DOHH2 (cell line): ENCODE measurements at regions not wholly inside any gene's neighbourhood (a gene's known extent, or its start where the extent isn't known, plus 50 kb on each side); places are given as distances from the start of the nearest gene placed in this dataset.
"Not testable (repeated sequence)": the region's sequence is repeated elsewhere in the genome, so short reads cannot be mapped to it uniquely, and the experiment has no call there.

ENCODE experiments used
- H3F3A ChIP-seq: fragments of 200-600 bp; sonication (generic), shearing (Covaris generic); 2 replicates; pipeline ENCODE4 v1.6.0; 2016; ENCODE audit warnings: antibody characterized with exemption, mild to moderate bottlenecking; ENCODE audit not compliant: control insufficient read depth, insufficient read depth
- H3K27ac ChIP-seq: fragments of 200-600 bp; sonication (generic); 2 replicates; pipeline ENCODE4 v1.5.1; 2014; ENCODE audit warnings: low read depth, mild to moderate bottlenecking, low read length, moderate library complexity
- H3K27me3 ChIP-seq: fragments of 200-600 bp; sonication (generic); 2 replicates; pipeline ENCODE4 v1.6.1; 2014; ENCODE audit warnings: mild to moderate bottlenecking, low read length, mixed read lengths; ENCODE audit not compliant: control insufficient read depth
- H3K36me3 ChIP-seq: fragments of 200-600 bp; sonication (generic); 2 replicates; pipeline ENCODE4 v1.6.1; 2014; ENCODE audit warnings: mild to moderate bottlenecking, low read length, moderate library complexity, mixed read lengths; ENCODE audit not compliant: control insufficient read depth
- H3K4me1 ChIP-seq: fragments of 200-600 bp; sonication (generic); 2 replicates; pipeline ENCODE4 v1.6.1; 2014; ENCODE audit warnings: mild to moderate bottlenecking, low read length, mixed read lengths; ENCODE audit not compliant: control insufficient read depth
- H3K4me2 ChIP-seq: fragments of 200-600 bp; sonication (generic); 2 replicates; pipeline ENCODE4 v1.6.0; 2014; ENCODE audit warnings: mild to moderate bottlenecking, low read length, moderate library complexity
- H3K4me3 ChIP-seq: fragments of 200-600 bp; sonication (generic); 2 replicates; pipeline ENCODE4 v1.5.1; 2014; ENCODE audit warnings: mild to moderate bottlenecking, low read length, mixed read lengths
- H3K79me2 ChIP-seq: fragments of 200-600 bp; sonication (generic); 2 replicates; pipeline ENCODE4 v1.6.1; 2014; ENCODE audit warnings: mild to moderate bottlenecking, low read length, mixed read lengths; ENCODE audit not compliant: control insufficient read depth
- H3K9me2 ChIP-seq: fragments of 200-600 bp; sonication (generic); replicated peaks from 2 replicates; pipeline ENCODE4 v1.6.1; 2014; ENCODE audit warnings: mild to moderate bottlenecking, low read length, mixed read lengths; ENCODE audit not compliant: control insufficient read depth
- H3K9me3 ChIP-seq: fragments of 200-600 bp; sonication (generic); 2 replicates; pipeline ENCODE4 v1.6.1; 2014; ENCODE audit warnings: antibody characterized with exemption, low read length, mixed read lengths; ENCODE audit not compliant: control insufficient read depth, insufficient read depth
- H4K20me1 ChIP-seq: fragments of 200-600 bp; sonication (generic); 2 replicates; pipeline ENCODE4 v1.6.0; 2014; ENCODE audit warnings: low read depth, mild to moderate bottlenecking, antibody characterized with exemption, low read length, moderate library complexity; ENCODE audit not compliant: control insufficient read depth, insufficient read depth
- CTCF ChIP-seq: fragments of 200-600 bp; sonication (generic); IDR thresholded peaks from one replicate; pipeline ENCODE4 v1.5.1; 2014; ENCODE audit warnings: antibody characterized with exemption, mild to moderate bottlenecking, low read depth, low read length; ENCODE audit not compliant: poor library complexity, severe bottlenecking
- EZH2phosphoT487 ChIP-seq: fragments of 200-600 bp; sonication (generic); IDR thresholded peaks from 2 replicates; pipeline ENCODE4 v1.6.1; 2017; ENCODE audit warnings: borderline replicate concordance, mild to moderate bottlenecking, antibody characterized with exemption, low read length, moderate library complexity, mixed read lengths

GRCh38 chr2:138094031-138094430, 129.8 kb downstream of the HNMT start:
- Histone ChIP-seq H3K79me2 (no peaks in the 10 kb centered on the region), H4K20me1 (no peaks in the 10 kb centered on the region), H3K4me2 (no peak overlapping the region), H3K27ac (no peak overlapping the region), H3K4me3 (no peak overlapping the region), H3K9me3 (no peaks in the 10 kb centered on the region), H3K9me2 (no peaks in the 10 kb centered on the region; the same call in 1 of the 2 replicates), H3K36me3 (no peaks in the 10 kb centered on the region), H3K4me1 (no peaks in the 10 kb centered on the region), H3K27me3 (no peaks in the 10 kb centered on the region), H3F3A (no peaks in the 10 kb centered on the region)
- no peak for TF ChIP-seq CTCF
- TF ChIP-seq EZH2phosphoT487: no peak

- no peaks in the 10 kb centered on the region for H3K9me3 ChIP-seq
- H3K4me2 ChIP-seq: no peak overlapping the region
- no peak overlapping the region for H3K27ac ChIP-seq
- no peaks in the 10 kb centered on the region for H3K36me3 ChIP-seq
- H3K79me2 ChIP-seq: no peaks in the 10 kb centered on the region
- H4K20me1 ChIP-seq: no peaks in the 10 kb centered on the region
- H3K4me3 ChIP-seq: no peak overlapping the region
- no peaks in the 10 kb centered on the region for H3K27me3 ChIP-seq
- no peaks in the 10 kb centered on the region for H3K4me1 ChIP-seq
- no peaks in the 10 kb centered on the region for H3F3A ChIP-seq
- no peak for TF ChIP-seq CTCF
- TF ChIP-seq EZH2phosphoT487: no peak
- H3K9me2 ChIP-seq: no peaks in the 10 kb centered on the region; the same call in 1 of the 2 replicates
Measured at GRCh38 chr2:138095336-138095735, 131.1 kb downstream of the HNMT start.

GRCh38 chr2:138099288-138099687, 135.0 kb downstream of the HNMT start:
- not testable (repeated sequence) for H3K9me3 ChIP-seq, H3K36me3 ChIP-seq, H3K27ac ChIP-seq, H3K4me2 ChIP-seq, H4K20me1 ChIP-seq, H3K27me3 ChIP-seq, H3K4me3 ChIP-seq, H3K79me2 ChIP-seq, H3F3A ChIP-seq, H3K4me1 ChIP-seq, H3K9me2 ChIP-seq

- Histone ChIP-seq H3K4me1 (no peaks in the 10 kb centered on the region), H3K4me3 (no peak overlapping the region), H3K9me2 (no peaks in the 10 kb centered on the region; the same call in 1 of the 2 replicates), H4K20me1 (no peaks in the 10 kb centered on the region), H3K79me2 (no peaks in the 10 kb centered on the region), H3K27me3 (no peaks in the 10 kb centered on the region), H3K4me2 (no peak overlapping the region), H3F3A (no peaks in the 10 kb centered on the region), H3K9me3 (no peaks in the 10 kb centered on the region), H3K36me3 (no peaks in the 10 kb centered on the region), H3K27ac (no peak overlapping the region)
- TF ChIP-seq CTCF: no peak
- no peak for TF ChIP-seq EZH2phosphoT487
Measured at GRCh38 chr2:138101718-138102117, 137.4 kb downstream of the HNMT start.
